Endothelial cell of umbilical vein (primary cell): ENCODE measurements at regions not wholly inside any gene's neighbourhood (a gene's known extent, or its start where the extent isn't known, plus 50 kb on each side); places are given as distances from the start of the nearest gene placed in this dataset.

Experiments used
- EZH2 ChIP-seq: IDR thresholded peaks from 2 replicates; pipeline ENCODE4 v1.6.1; 2012; ENCODE audit warnings: borderline replicate concordance, low read depth, mild to moderate bottlenecking, moderate library complexity, low read length, inconsistent platforms; ENCODE audit not compliant: severe bottlenecking
- FOS ChIP-seq: IDR thresholded peaks from 2 replicates; pipeline ENCODE4 v1.6.1; 2011; ENCODE audit warnings: mild to moderate bottlenecking, low read length, moderate library complexity, borderline replicate concordance; ENCODE audit not compliant: insufficient read depth
- JUN ChIP-seq: IDR thresholded peaks from 2 replicates; pipeline ENCODE4 v1.6.1; 2011; ENCODE audit warnings: borderline replicate concordance, low read depth; ENCODE audit not compliant: insufficient read length, insufficient read depth
- MYC ChIP-seq: IDR thresholded peaks from one replicate; pipeline ENCODE4 v1.6.1; 2011; ENCODE audit warnings: mild to moderate bottlenecking, low read depth, low read length
- POLR2A ChIP-seq: IDR thresholded peaks from 2 replicates; pipeline ENCODE4 v1.6.1; 2012; ENCODE audit warnings: low read depth, mild to moderate bottlenecking, control low read depth, low read length
- POLR2AphosphoS5 ChIP-seq: IDR thresholded peaks from 2 replicates; pipeline ENCODE4 v1.6.1; 2012; ENCODE audit warnings: low read depth, mild to moderate bottlenecking, control low read depth, low read length, moderate library complexity; ENCODE audit not compliant: insufficient read depth
- TF ChIP-seq, protein P1 (sequence below): IDR thresholded peaks from 2 replicates; pipeline ENCODE4 v1.6.1; 2011; ENCODE audit not compliant: insufficient read depth, insufficient read length
- TF ChIP-seq, protein P2 (sequence below), 2 donors: IDR thresholded peaks; 1 replicate in 1 of 2; 2 replicates in 1 of 2; pipeline ENCODE4 v1.5.1; 2011; ENCODE audit warnings: low read length in 2 of 2, mild to moderate bottlenecking in 2 of 2, moderate library complexity in 2 of 2, control low read depth in 1 of 2, inconsistent platforms in 1 of 2, low read depth in 1 of 2; ENCODE audit not compliant: insufficient read depth in 1 of 2; ENCODE audit errors: extremely low read depth in 1 of 2

DNA sequence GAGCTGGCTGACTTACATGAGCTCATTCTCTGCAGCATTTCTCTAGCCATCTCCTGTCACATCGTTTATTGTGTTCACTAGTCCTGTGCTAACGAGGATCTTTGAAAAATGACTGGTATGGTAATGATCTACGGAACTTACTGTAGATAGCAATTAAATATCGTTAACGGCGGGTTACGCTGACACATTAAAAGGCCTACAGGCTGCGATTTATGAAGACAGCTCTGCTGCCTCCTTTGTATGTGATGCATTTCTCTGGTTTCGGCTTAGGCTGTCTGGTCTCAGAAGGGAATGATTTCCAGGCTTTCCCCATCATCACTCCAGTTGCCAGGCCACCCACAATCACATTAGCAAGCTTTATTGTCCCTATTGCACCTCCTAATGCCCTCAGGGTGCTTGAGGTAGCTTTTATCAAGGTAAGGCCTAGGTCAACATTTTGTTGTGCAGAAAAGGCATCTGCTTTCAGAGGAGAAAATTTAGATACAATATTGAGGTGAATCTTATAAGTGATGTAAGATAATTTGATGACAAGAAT, 284.4 kb downstream of the SOX11 start:
- TF ChIP-seq, protein P1, sequence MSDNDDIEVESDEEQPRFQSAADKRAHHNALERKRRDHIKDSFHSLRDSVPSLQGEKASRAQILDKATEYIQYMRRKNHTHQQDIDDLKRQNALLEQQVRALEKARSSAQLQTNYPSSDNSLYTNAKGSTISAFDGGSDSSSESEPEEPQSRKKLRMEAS, result no peak
- no peak for TF ChIP-seq MYC
- no peak for TF ChIP-seq EZH2
- TF ChIP-seq POLR2A, result no peak
- no peak for TF ChIP-seq POLR2AphosphoS5
- TF ChIP-seq, protein P2, sequence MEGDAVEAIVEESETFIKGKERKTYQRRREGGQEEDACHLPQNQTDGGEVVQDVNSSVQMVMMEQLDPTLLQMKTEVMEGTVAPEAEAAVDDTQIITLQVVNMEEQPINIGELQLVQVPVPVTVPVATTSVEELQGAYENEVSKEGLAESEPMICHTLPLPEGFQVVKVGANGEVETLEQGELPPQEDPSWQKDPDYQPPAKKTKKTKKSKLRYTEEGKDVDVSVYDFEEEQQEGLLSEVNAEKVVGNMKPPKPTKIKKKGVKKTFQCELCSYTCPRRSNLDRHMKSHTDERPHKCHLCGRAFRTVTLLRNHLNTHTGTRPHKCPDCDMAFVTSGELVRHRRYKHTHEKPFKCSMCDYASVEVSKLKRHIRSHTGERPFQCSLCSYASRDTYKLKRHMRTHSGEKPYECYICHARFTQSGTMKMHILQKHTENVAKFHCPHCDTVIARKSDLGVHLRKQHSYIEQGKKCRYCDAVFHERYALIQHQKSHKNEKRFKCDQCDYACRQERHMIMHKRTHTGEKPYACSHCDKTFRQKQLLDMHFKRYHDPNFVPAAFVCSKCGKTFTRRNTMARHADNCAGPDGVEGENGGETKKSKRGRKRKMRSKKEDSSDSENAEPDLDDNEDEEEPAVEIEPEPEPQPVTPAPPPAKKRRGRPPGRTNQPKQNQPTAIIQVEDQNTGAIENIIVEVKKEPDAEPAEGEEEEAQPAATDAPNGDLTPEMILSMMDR (IDR thresholded peaks at IDR 0.05; ENCODE audit: extremely low read depth in 1 of 2, insufficient read depth in 1 of 2, low read depth in 1 of 2, low read length in 2 of 2), result no peak
- no peak for TF ChIP-seq JUN
- TF ChIP-seq FOS, result no peak
